ENCODE measurements at regions not wholly inside any gene's neighbourhood (a gene's known extent, or its start where the extent isn't known, plus 50 kb on each side); places are given as distances from the start of the nearest gene placed in this dataset.

- TF ChIP-seq CTCF (IDR thresholded peaks at IDR 0.05), result no peak
- TF ChIP-seq ZFX (IDR thresholded peaks at IDR 0.05; ENCODE audit: borderline replicate concordance), result no peak
Measured at GRCh38 chr14:96994999-96995398, 197.8 kb downstream of the VRK1 start.
